Mucosa of stomach (tissue), 1 donor: ENCODE measurements at regions not wholly inside any gene's neighbourhood (a gene's known extent, or its start where the extent isn't known, plus 50 kb on each side); places are given as distances from the start of the nearest gene placed in this dataset.

Experiments used
- H3K27me3 ChIP-seq: one replicate; pipeline ENCODE4 v1.7.0; 2013; ENCODE audit warnings: mild to moderate bottlenecking, low read length; ENCODE audit not compliant: control insufficient read depth, insufficient read depth
- H3K36me3 ChIP-seq: one replicate; pipeline ENCODE4 v1.7.0; 2013; ENCODE audit warnings: low read length; ENCODE audit not compliant: control insufficient read depth, insufficient read depth
- H3K4me1 ChIP-seq: one replicate; pipeline ENCODE4 v1.7.0; 2013; ENCODE audit warnings: mild to moderate bottlenecking, low read length; ENCODE audit not compliant: control insufficient read depth, insufficient read depth
- H3K4me3 ChIP-seq: one replicate; pipeline ENCODE4 v1.7.0; 2013; ENCODE audit warnings: low read length
- H3K9ac ChIP-seq: one replicate; pipeline ENCODE4 v1.7.0; 2013; ENCODE audit warnings: mild to moderate bottlenecking, low read length, moderate library complexity
- H3K9me3 ChIP-seq: one replicate; pipeline ENCODE4 v1.7.0; 2013; ENCODE audit warnings: mild to moderate bottlenecking, low read length, moderate library complexity; ENCODE audit not compliant: control insufficient read depth
- donor health status: Pancreatic carcinoma.

DNA sequence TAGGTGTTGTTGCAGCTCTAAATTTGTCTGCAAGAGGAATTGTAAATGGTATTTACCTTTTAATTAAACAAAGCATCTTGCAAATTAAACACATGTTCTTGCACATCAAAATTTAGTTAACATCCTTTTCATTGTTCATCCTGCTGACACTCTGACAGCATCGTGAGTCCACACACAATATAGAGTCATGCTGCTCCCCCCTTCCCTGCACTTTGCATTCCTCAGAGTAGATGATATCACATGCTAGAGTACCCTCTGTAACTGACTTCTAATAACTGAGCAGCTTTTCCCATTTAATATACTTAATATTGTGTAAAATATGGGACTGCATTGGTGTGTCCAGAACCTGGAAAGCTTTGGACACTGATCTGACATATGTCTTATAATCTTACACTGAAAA is 138.8 kb upstream of the DPYD start:
- no peaks in the 10 kb centered on the region for H3K4me1 ChIP-seq
- no peaks in the 10 kb centered on the region for H3K9me3 ChIP-seq
- peaks cover under 1% of the 10 kb centered on the region for H3K27me3 ChIP-seq
- H3K4me3 ChIP-seq, result no peak overlapping the region
- no peaks in the 10 kb centered on the region for H3K36me3 ChIP-seq
- no peak overlapping the region for H3K9ac ChIP-seq

DNA sequence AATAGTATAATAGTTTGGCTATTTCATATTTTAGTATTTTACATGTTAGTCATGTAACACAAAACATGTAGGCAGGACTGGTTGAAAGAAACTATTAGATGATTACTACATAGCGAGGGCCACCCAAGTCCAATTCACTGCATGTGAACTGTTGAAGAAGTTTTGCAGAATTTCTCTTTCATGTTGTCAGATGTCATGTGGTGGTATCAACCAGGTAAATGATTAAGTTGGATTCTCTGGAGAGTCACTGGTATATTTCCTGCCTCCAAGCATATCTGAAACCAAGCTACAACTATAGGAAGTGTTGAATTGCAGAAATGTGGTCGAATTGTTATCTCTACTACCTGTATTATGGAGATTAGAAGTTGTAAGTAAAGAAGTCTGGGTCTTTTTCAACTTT is 137.8 kb upstream of the DPYD start:
- H3K9me3 ChIP-seq, result no peaks in the 10 kb centered on the region
- no peak overlapping the region for H3K4me3 ChIP-seq
- no peak overlapping the region for H3K9ac ChIP-seq
- peaks cover 10% of the 10 kb centered on the region for H3K27me3 ChIP-seq
- H3K4me1 ChIP-seq, result peaks cover 8% of the 10 kb centered on the region
- no peaks in the 10 kb centered on the region for H3K36me3 ChIP-seq

- H3K36me3 ChIP-seq, result no peaks in the 10 kb centered on the region
Observed at GRCh38 chr1:98057236-98057910, 136.5 kb upstream of the DPYD start.

DNA sequence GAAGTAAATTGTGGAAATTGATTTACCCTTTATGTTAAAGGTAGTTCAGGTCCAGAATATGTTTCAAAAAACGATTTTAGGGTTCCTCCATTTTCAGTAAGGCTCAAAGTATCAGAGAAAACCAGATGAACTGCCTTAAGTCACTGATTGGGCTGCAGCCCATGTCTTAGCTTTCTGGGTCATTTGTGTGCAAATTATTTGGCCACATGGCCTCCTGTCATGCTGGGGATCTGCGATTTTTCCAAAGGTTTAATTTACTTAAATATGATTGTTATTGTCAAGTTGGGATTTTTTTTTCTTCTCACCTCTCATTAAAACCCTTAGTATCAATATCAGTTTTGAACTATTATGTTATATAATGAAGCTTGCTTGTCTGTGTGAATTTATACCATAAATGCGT is 135.9 kb upstream of the DPYD start:
- Histone ChIP-seq H3K4me3 (no peak overlapping the region), H3K27me3 (peaks cover 23% of the 10 kb centered on the region)

More at GRCh38 chr1:98057236-98057910, 136.5 kb upstream of the DPYD start:
- Histone ChIP-seq H3K9ac (no peak overlapping the region), H3K9me3 (no peaks in the 10 kb centered on the region), H3K4me3 (no peak overlapping the region), H3K4me1 (peaks cover 15% of the 10 kb centered on the region), H3K27me3 (peaks cover 23% of the 10 kb centered on the region)

DNA sequence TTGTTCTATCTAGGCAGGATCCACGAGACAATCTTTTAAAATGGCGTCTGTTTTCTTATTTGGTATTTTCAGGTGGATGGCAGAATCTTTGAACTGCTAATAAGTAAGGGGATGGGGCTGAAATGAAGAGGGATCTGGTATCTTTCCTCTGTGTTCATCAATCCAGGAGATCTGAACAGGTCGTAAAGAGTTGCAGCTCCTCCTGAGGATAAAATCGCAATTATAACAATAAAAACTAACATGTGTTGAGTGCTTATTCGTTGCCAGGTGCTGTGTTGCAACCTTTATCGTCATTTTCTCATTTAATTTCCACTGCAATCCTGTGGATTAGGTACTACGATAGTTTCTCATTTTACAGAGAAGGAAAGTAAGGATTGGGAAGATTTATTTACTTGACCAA is 134.6 kb upstream of the DPYD start:
- Histone ChIP-seq H3K36me3 (no peaks in the 10 kb centered on the region), H3K9ac (no peak overlapping the region), H3K27me3 (peaks cover 24% of the 10 kb centered on the region), H3K9me3 (no peaks in the 10 kb centered on the region), H3K4me3 (no peak overlapping the region), H3K4me1 (peaks cover 15% of the 10 kb centered on the region)

More for the DNA sequence above, 135.9 kb upstream of the DPYD start:
- no peaks in the 10 kb centered on the region for H3K36me3 ChIP-seq
- peaks cover 15% of the 10 kb centered on the region for H3K4me1 ChIP-seq
- no peak overlapping the region for H3K9ac ChIP-seq
- no peaks in the 10 kb centered on the region for H3K9me3 ChIP-seq

GRCh38 chr1:98054786-98055185 is 134.0 kb upstream of the DPYD start:
- peaks cover 30% of the 10 kb centered on the region for H3K27me3 ChIP-seq

DNA sequence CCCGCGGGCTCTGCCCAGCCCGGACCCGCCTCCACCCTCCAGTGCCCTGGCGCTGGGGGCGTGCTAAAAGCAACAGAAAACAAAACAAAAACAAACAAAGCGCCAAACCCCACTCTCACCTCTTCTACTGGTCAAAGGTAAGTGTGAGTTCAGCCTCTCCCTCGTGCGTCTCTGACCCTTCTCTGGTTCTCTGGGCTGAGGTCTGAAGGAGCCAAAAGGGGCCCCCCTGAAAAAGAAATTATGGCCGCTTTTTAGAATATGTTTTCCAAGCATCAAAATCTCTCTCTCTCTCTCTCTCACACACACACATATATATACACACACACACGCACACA is 133.5 kb upstream of the DPYD start:
- H3K36me3 ChIP-seq, result no peaks in the 10 kb centered on the region
- peaks cover 35% of the 10 kb centered on the region for H3K27me3 ChIP-seq
- H3K4me3 ChIP-seq, result no peak overlapping the region
- peaks cover 15% of the 10 kb centered on the region for H3K4me1 ChIP-seq
- no peak overlapping the region for H3K9ac ChIP-seq
- H3K9me3 ChIP-seq, result no peaks in the 10 kb centered on the region

More at GRCh38 chr1:98054786-98055185, 134.0 kb upstream of the DPYD start:
- no peak overlapping the region for H3K9ac ChIP-seq
- peaks cover 15% of the 10 kb centered on the region for H3K4me1 ChIP-seq
- H3K36me3 ChIP-seq, result no peaks in the 10 kb centered on the region
- H3K4me3 ChIP-seq, result no peak overlapping the region
- H3K9me3 ChIP-seq, result no peaks in the 10 kb centered on the region

GRCh38 chr1:98053471-98054366 is 132.9 kb upstream of the DPYD start:
- Histone ChIP-seq H3K4me3 (peak overlapping the region; percentile 47), H3K9me3 (no peaks in the 10 kb centered on the region), H3K4me1 (peaks cover 16% of the 10 kb centered on the region), H3K9ac (no peak overlapping the region), H3K27me3 (peaks cover 41% of the 10 kb centered on the region), H3K36me3 (no peaks in the 10 kb centered on the region)

DNA sequence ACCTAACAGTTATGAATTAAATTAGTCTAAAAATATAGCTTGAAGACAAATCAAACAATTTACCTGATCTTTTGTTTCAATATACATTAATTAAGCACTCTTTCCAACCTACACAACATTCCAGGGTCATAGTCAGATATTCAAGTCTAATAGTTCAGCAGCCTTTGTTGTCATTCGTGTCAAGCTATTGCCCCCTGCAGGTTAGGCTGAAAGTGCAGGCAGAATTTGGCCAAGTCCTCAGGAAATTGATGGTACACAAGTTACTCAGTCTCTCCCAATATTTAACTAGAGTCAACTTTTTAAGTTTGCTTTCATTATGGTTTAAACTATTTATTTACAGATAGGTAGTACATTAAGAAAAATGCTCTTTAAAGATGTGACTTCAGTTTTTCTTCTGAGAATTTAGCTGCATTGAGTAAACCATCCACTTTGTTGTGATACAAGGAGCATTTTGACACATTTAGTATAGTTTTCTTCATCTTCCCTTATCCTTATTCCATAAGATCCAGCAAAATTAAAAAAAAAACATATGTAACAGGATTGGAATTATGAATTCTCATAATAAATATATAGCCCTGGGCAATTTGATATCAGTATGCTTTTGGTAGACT is 130.3 kb upstream of the DPYD start:
- H3K4me3 ChIP-seq, result no peak overlapping the region
- H3K27me3 ChIP-seq, result peaks cover 58% of the 10 kb centered on the region
- H3K36me3 ChIP-seq, result no peaks in the 10 kb centered on the region

GRCh38 chr1:98049370-98050135 is 128.7 kb upstream of the DPYD start:
- Histone ChIP-seq H3K27me3 (peaks cover 73% of the 10 kb centered on the region), H3K4me3 (no peak overlapping the region), H3K9me3 (no peaks in the 10 kb centered on the region), H3K4me1 (peaks cover 24% of the 10 kb centered on the region), H3K9ac (no peak overlapping the region), H3K36me3 (no peaks in the 10 kb centered on the region)

More for the DNA sequence above, 130.3 kb upstream of the DPYD start:
- Histone ChIP-seq H3K4me1 (peaks cover 20% of the 10 kb centered on the region), H3K9me3 (no peaks in the 10 kb centered on the region), H3K9ac (no peak overlapping the region)

GRCh38 chr1:98048751-98049325 is 128.0 kb upstream of the DPYD start:
- Histone ChIP-seq H3K36me3 (no peaks in the 10 kb centered on the region), H3K27me3 (peaks cover 73% of the 10 kb centered on the region), H3K9me3 (no peaks in the 10 kb centered on the region), H3K4me3 (no peak overlapping the region), H3K9ac (no peak overlapping the region), H3K4me1 (peaks cover 17% of the 10 kb centered on the region)
